K562 (cell line): ENCODE measurements at regions not wholly inside any gene's neighbourhood (a gene's known extent, or its start where the extent isn't known, plus 50 kb on each side); places are given as distances from the start of the nearest gene placed in this dataset.

Source experiments
- ATAC-seq: fragments of 200-7000 bp; cut with Tn5 transposase; 3 replicates; pipeline ENCODE4 v1.9.1; 2020; ENCODE audit warnings: moderate library complexity
- BruUV-seq: library from RNA; stranded (reverse); fragments of 400-500 nt; replicated peaks from 2 replicates; lab custom pipeline; 2021; lab: Mats Ljungman, UMichigan
- CTCF ChIA-PET: fragments of 300-600 bp; formaldehyde crosslinking; extraction: SDS; loops from one replicate; lab custom pipeline; 2021; ENCODE audit warnings: low intra/inter-chr PET ratio; lab: Yijun Ruan, JAX
- POLR2A ChIA-PET: fragments of 300-600, 350-650 bp; sonication (Branson Sonifier 250); formaldehyde crosslinking; extraction: SDS; loops from one replicate; lab custom pipeline; 2021; ENCODE audit warnings: antibody characterized with exemption, inconsistent platforms; lab: Yijun Ruan, JAX
- DNase-seq, 4 experiments: peaks; one replicate each; pipeline versions ENCODE4 v3.0.0 to v3.0.0-alpha.2; 2011 to 2018; ENCODE audit warnings: low spot score in 3 of 4, mixed read lengths in 3 of 4; ENCODE audit errors: extremely low read depth in 1 of 4
- FAIRE-seq: peaks from 2 replicates; lab custom pipeline; 2011; peaks lifted over from hg19 to GRCh38; lab: Jason Lieb, UNC
- H2AFZ ChIP-seq: 2 replicates; pipeline ENCODE4 v1.6.0; 2011; ENCODE audit warnings: low read depth, low read length, control low read depth, inconsistent platforms
- H3K27ac ChIP-seq: fragments of 200-600 bp; 3 replicates; pipeline ENCODE4 v1.8.0; 2011; ENCODE audit warnings: low read depth, mild to moderate bottlenecking, control low read depth, inconsistent platforms, low read length, moderate library complexity, mixed read lengths; ENCODE audit errors: extremely low read depth
- H3K27me3 ChIP-seq, 2 experiments: fragments of 300-600 bp in 1 of 2; 2 replicates in 1 of 2; 3 replicates in 1 of 2; pipeline versions ENCODE4 v1.6.0 to v1.8.0; 2011; ENCODE audit warnings: inconsistent platforms in 2 of 2, low read length in 2 of 2, mild to moderate bottlenecking in 1 of 2, mixed read lengths in 1 of 2, moderate library complexity in 1 of 2; ENCODE audit not compliant: control insufficient read depth in 2 of 2, insufficient read depth in 2 of 2
- H3K36me3 ChIP-seq: fragments of 300-600 bp; 3 replicates; pipeline ENCODE4 v1.8.0; 2011; ENCODE audit warnings: mild to moderate bottlenecking, low read length, inconsistent platforms; ENCODE audit not compliant: control insufficient read depth, insufficient read depth
- H3K4me1 ChIP-seq, 2 experiments: fragments of 200-600 bp in 1 of 2; replicated peaks in 1 of 2; 2 replicates in 1 of 2; 3 replicates in 1 of 2; pipeline versions ENCODE4 v1.5.1 to v1.8.0; 2011; ENCODE audit warnings: inconsistent platforms in 2 of 2, low read length in 2 of 2, mild to moderate bottlenecking in 1 of 2, mixed read lengths in 1 of 2, moderate library complexity in 1 of 2; ENCODE audit not compliant: control insufficient read depth in 2 of 2, insufficient read depth in 2 of 2
- H3K4me2 ChIP-seq: 2 replicates; pipeline ENCODE4 v1.6.1; 2011; ENCODE audit warnings: low read length, control low read depth, inconsistent platforms, mixed read lengths; ENCODE audit not compliant: insufficient read depth
- H3K4me3 ChIP-seq: fragments of 200-600 bp; sonication (generic), shearing (Covaris generic); 2 replicates; pipeline ENCODE4 v1.5.1; 2016; ENCODE audit warnings: control low read depth, inconsistent platforms
- H3K79me2 ChIP-seq: fragments of 200-600 bp; 3 replicates; pipeline ENCODE4 v1.8.0; 2011; ENCODE audit warnings: low read length, inconsistent platforms; ENCODE audit not compliant: control insufficient read depth, insufficient read depth
- H3K9ac ChIP-seq, 2 experiments: 2 replicates each; pipeline versions ENCODE4 v1.6.0 to v1.6.1; 2011; ENCODE audit warnings: low read depth in 2 of 2, low read length in 2 of 2, control low read depth in 1 of 2, inconsistent platforms in 1 of 2, mild to moderate bottlenecking in 1 of 2, mixed read lengths in 1 of 2; ENCODE audit not compliant: insufficient read depth in 1 of 2
- H3K9me1 ChIP-seq: one replicate; pipeline ENCODE4 v1.6.0; 2011; ENCODE audit warnings: inconsistent platforms, mild to moderate bottlenecking, low read length, moderate library complexity; ENCODE audit not compliant: control insufficient read depth, insufficient read depth
- H3K9me3 ChIP-seq: replicated peaks from 2 replicates; pipeline ENCODE4 v1.5.1; 2011; ENCODE audit warnings: low read depth, low read length, inconsistent platforms; ENCODE audit not compliant: control insufficient read depth, insufficient read depth
- H4K20me1 ChIP-seq: replicated peaks from 2 replicates; pipeline ENCODE4 v1.6.1; 2011; ENCODE audit warnings: low read length, inconsistent platforms, mixed read lengths; ENCODE audit not compliant: control insufficient read depth, insufficient read depth
- CGGBP1 ChIP-seq: fragments of 250-450 bp; sonication (Bioruptor Pico); IDR thresholded peaks from 2 replicates; pipeline ENCODE4 v1.9.0; 2021; ENCODE audit warnings: mild to moderate bottlenecking
- DMBX1 ChIP-seq: fragments of 250-450 bp; sonication (Bioruptor Pico); IDR thresholded peaks from 2 replicates; pipeline ENCODE4 v1.8.0; 2022; ENCODE audit warnings: inconsistent platforms, mild to moderate bottlenecking, moderate library complexity, borderline replicate concordance
- E2F5 ChIP-seq: sonication (generic); formaldehyde crosslinking; IDR thresholded peaks from 2 replicates; pipeline ENCODE4 v1.8.0; 2022; ENCODE audit warnings: mild to moderate bottlenecking, missing genetic modification reagents
- ETS2 ChIP-seq: IDR thresholded peaks from 2 replicates; pipeline ENCODE4 v1.6.1; 2016; ENCODE audit warnings: borderline replicate concordance, missing genetic modification characterization, mild to moderate bottlenecking, moderate library complexity, missing compliant biosample characterization; ENCODE audit not compliant: poor library complexity, severe bottlenecking
- KLF10 ChIP-seq: fragments of 250-450 bp; sonication (Bioruptor Pico); IDR thresholded peaks from 2 replicates; pipeline ENCODE4 v1.6.1; 2021; ENCODE audit warnings: matching md5 sums
- NONO ChIP-seq, 2 experiments: fragments of 200-400 bp in 1 of 2; fragments of 450-650 bp in 1 of 2; formaldehyde crosslinking in 1 of 2; IDR thresholded peaks; 2 replicates each; pipeline ENCODE4 v1.6.1; 2017; ENCODE audit warnings: low read depth in 2 of 2, mild to moderate bottlenecking in 2 of 2, moderate library complexity in 2 of 2, low read length in 1 of 2
- RAD51 ChIP-seq: fragments of 450-650 bp; IDR thresholded peaks from 2 replicates; pipeline ENCODE4 v1.7.1; 2016; ENCODE audit warnings: low read depth, mild to moderate bottlenecking, borderline replicate concordance
- SMAD3 ChIP-seq: fragments of 450-650 bp; formaldehyde crosslinking; conservative IDR thresholded peaks from 2 replicates; pipeline ENCODE4 v1.4.0; 2020; ENCODE audit warnings: mild to moderate bottlenecking
- SMARCB1 ChIP-seq: IDR thresholded peaks from 2 replicates; pipeline ENCODE4 v1.6.1; 2011; ENCODE audit warnings: improper control_type of control experiment, low read depth; ENCODE audit not compliant: insufficient read length
- SP1 ChIP-seq: sonication (generic); formaldehyde crosslinking; IDR thresholded peaks from 2 replicates; pipeline ENCODE4 v1.8.1; 2022; ENCODE audit warnings: mild to moderate bottlenecking, missing genetic modification reagents
- TBP ChIP-seq: optimal IDR thresholded peaks from 2 replicates; pipeline ENCODE3; 2011; ENCODE audit warnings: low read depth, low read length, improper control_type of control experiment
- ZBTB2 ChIP-seq: fragments of 450-650 bp; IDR thresholded peaks from 2 replicates; pipeline ENCODE4 v1.6.1; 2016; ENCODE audit warnings: antibody characterized with exemption
- ZNF586 ChIP-seq: fragments of 450-650 bp; formaldehyde crosslinking; conservative IDR thresholded peaks from 2 replicates; pipeline ENCODE4 v1.4.0; 2020; ENCODE audit warnings: mild to moderate bottlenecking, moderate library complexity
- ZNF740 ChIP-seq, 3 experiments: fragments of 200-800 bp in 1 of 3; sonication (Bioruptor generic) in 1 of 3; sonication (generic) in 1 of 3; formaldehyde crosslinking in 1 of 3; IDR thresholded peaks; 2 replicates each; pipeline versions ENCODE4 v1.6.1 to v1.8.0; 2016 to 2022; ENCODE audit warnings: mild to moderate bottlenecking in 2 of 3, missing compliant biosample characterization in 2 of 3, missing genetic modification characterization in 2 of 3, missing genetic modification reagents in 1 of 3
- ZNF79 ChIP-seq: fragments of 250-450 bp; sonication (Bioruptor Pico); IDR thresholded peaks from 2 replicates; pipeline ENCODE4 v1.4.0; 2020; ENCODE audit warnings: low read depth, mild to moderate bottlenecking, moderate library complexity
- WGBS: fragments of 100-300 bp; shearing (Covaris generic); methylation state at CpG from one replicate; pipeline ENCODE4 v1.1.6; 2016; ENCODE audit warnings: low coverage, mixed read lengths; ENCODE audit not compliant: insufficient coverage; ENCODE audit errors: missing lambda C conversion rate; 5-methylcytosine and 5-hydroxymethylcytosine counted together
- in situ Hi-C: fragments of 300-500 bp; cut with MboI; formaldehyde crosslinking; loops from 4 replicates; pipeline ENCODE4 v1.15.0; 2018; ENCODE audit warnings: inconsistent platforms, mixed read lengths
- intact Hi-C: fragments of 100-400 bp; cut with micrococcal nuclease; formaldehyde crosslinking; loops from 2 replicates; pipeline ENCODE4 v1.14.2; 2022

- TF ChIP-seq ZNF79 (CRISPR knock-in tag): no peak
- TF ChIP-seq E2F5 (CRISPR knock-in tag): no peak
- TF ChIP-seq, all 486 proteins: peak for 0
Observed at GRCh38 chr3:154025007-154025406, 96.2 kb upstream of the ARHGEF26 start (continued).

GRCh38 chr3:154029926-154030325 lies 91.3 kb upstream of the ARHGEF26 start:
- H2AFZ ChIP-seq: no peak overlapping the region
- 0% methylated on average over 4 of the region's 4 CpGs for WGBS
- H3K27me3 ChIP-seq: no peaks in the 10 kb centered on the region
- no peak for DNase-seq
- in situ Hi-C loops: no loop called here
- no peaks in the 10 kb centered on the region for H4K20me1 ChIP-seq
- no peak overlapping the region for H3K9ac ChIP-seq
- H3K9me1 ChIP-seq: no peaks in the 10 kb centered on the region
- H3K9me3 ChIP-seq: no peaks in the 10 kb centered on the region
- intact Hi-C loops: no loop called here
- no peak for TF ChIP-seq ZNF740 (CRISPR knock-in tag; IDR thresholded peaks at IDR 0.05)
- no peak for TF ChIP-seq ZNF740 (tag; IDR thresholded peaks at IDR 0.05)
- TF ChIP-seq RAD51: no peak
- TF ChIP-seq CGGBP1 (CRISPR knock-in tag): no peak
- TF ChIP-seq ETS2 (tag): no peak
- no peak for TF ChIP-seq ZBTB2
- no peak for TF ChIP-seq SMAD3 (CRISPR knock-in tag)
- TF ChIP-seq TBP: no peak
- no peak for TF ChIP-seq KLF10 (CRISPR knock-in tag)
- no peak for TF ChIP-seq SMARCB1
- TF ChIP-seq ZNF586 (CRISPR knock-in tag): no peak
- no peak for TF ChIP-seq DMBX1
- TF ChIP-seq NONO (IDR thresholded peaks at IDR 0.05; ENCODE audit: low read depth in 2 of 2, low read length in 1 of 2): no peak
- no peak for TF ChIP-seq SP1
- H3K36me3 ChIP-seq: no peaks in the 10 kb centered on the region
- ChIA-PET POLR2A (no interaction called here), CTCF (no interaction called here)
- H3K4me3 ChIP-seq: no peak overlapping the region
- no peak for ATAC-seq
- FAIRE-seq: no peak
- no peak overlapping the region for H3K4me2 ChIP-seq
- BruUV-seq: no TSS peak
- H3K79me2 ChIP-seq: no peaks in the 10 kb centered on the region
- no peaks in the 10 kb centered on the region for H3K4me1 ChIP-seq
- no peak overlapping the region for H3K27ac ChIP-seq
